ENCODE measurements at regions not wholly inside any gene's neighbourhood (a gene's known extent, or its start where the extent isn't known, plus 50 kb on each side); places are given as distances from the start of the nearest gene placed in this dataset.

- no peak for TF ChIP-seq CTCF (IDR thresholded peaks at IDR 0.05; ENCODE audit: low read depth, low read length, missing input control)
- TF ChIP-seq, protein P1, sequence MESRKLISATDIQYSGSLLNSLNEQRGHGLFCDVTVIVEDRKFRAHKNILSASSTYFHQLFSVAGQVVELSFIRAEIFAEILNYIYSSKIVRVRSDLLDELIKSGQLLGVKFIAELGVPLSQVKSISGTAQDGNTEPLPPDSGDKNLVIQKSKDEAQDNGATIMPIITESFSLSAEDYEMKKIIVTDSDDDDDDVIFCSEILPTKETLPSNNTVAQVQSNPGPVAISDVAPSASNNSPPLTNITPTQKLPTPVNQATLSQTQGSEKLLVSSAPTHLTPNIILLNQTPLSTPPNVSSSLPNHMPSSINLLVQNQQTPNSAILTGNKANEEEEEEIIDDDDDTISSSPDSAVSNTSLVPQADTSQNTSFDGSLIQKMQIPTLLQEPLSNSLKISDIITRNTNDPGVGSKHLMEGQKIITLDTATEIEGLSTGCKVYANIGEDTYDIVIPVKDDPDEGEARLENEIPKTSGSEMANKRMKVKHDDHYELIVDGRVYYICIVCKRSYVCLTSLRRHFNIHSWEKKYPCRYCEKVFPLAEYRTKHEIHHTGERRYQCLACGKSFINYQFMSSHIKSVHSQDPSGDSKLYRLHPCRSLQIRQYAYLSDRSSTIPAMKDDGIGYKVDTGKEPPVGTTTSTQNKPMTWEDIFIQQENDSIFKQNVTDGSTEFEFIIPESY (IDR thresholded peaks at IDR 0.05): no peak
- TF ChIP-seq GABPA (IDR thresholded peaks at IDR 0.05 in 1 of 2, conservative IDR thresholded peaks at IDR 0.05 in 1 of 2): no peak
- no peak for TF ChIP-seq MAX (IDR thresholded peaks at IDR 0.05)
- TF ChIP-seq RAD21 (IDR thresholded peaks at IDR 0.05): no peak
- TF ChIP-seq, protein P2, sequence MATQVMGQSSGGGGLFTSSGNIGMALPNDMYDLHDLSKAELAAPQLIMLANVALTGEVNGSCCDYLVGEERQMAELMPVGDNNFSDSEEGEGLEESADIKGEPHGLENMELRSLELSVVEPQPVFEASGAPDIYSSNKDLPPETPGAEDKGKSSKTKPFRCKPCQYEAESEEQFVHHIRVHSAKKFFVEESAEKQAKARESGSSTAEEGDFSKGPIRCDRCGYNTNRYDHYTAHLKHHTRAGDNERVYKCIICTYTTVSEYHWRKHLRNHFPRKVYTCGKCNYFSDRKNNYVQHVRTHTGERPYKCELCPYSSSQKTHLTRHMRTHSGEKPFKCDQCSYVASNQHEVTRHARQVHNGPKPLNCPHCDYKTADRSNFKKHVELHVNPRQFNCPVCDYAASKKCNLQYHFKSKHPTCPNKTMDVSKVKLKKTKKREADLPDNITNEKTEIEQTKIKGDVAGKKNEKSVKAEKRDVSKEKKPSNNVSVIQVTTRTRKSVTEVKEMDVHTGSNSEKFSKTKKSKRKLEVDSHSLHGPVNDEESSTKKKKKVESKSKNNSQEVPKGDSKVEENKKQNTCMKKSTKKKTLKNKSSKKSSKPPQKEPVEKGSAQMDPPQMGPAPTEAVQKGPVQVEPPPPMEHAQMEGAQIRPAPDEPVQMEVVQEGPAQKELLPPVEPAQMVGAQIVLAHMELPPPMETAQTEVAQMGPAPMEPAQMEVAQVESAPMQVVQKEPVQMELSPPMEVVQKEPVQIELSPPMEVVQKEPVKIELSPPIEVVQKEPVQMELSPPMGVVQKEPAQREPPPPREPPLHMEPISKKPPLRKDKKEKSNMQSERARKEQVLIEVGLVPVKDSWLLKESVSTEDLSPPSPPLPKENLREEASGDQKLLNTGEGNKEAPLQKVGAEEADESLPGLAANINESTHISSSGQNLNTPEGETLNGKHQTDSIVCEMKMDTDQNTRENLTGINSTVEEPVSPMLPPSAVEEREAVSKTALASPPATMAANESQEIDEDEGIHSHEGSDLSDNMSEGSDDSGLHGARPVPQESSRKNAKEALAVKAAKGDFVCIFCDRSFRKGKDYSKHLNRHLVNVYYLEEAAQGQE (IDR thresholded peaks at IDR 0.05): no peak
- no peak for TF ChIP-seq YY1 (IDR thresholded peaks at IDR 0.05)
- TF ChIP-seq SP1 (IDR thresholded peaks at IDR 0.05): no peak
- TF ChIP-seq FOXA1 (IDR thresholded peaks at IDR 0.05): no peak
- TF ChIP-seq RXRA (IDR thresholded peaks at IDR 0.05): no peak
- TF ChIP-seq EGR1 (IDR thresholded peaks at IDR 0.05; ENCODE audit: low read depth in 2 of 2): no peak
- TF ChIP-seq HNF4G (IDR thresholded peaks at IDR 0.05): no peak
- TF ChIP-seq, protein P3, sequence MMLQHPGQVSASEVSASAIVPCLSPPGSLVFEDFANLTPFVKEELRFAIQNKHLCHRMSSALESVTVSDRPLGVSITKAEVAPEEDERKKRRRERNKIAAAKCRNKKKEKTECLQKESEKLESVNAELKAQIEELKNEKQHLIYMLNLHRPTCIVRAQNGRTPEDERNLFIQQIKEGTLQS (IDR thresholded peaks at IDR 0.05): no peak
Observed at GRCh38 chr6:55014321-55015088, 159.8 kb upstream of the HCRTR2 start.
